Cardiac septum (tissue), 1 donor: ENCODE measurements at regions not wholly inside any gene's neighbourhood (a gene's known extent, or its start where the extent isn't known, plus 50 kb on each side); places are given as distances from the start of the nearest gene placed in this dataset.
A peak's percentile ranks its signal among the peaks of the same experiment; 100 is the strongest.

Experiments used
- DNase-seq: peaks from one replicate; pipeline ENCODE4 v3.0.0-alpha.2; 2020; ENCODE audit warnings: low spot score
- intact Hi-C: fragments of 100-400 bp; cut with DNase I; formaldehyde crosslinking; loops from one replicate; pipeline ENCODE4 v1.14.0; 2022
- donor health status: DM: no; HTN: no; CAD: no.

DNA sequence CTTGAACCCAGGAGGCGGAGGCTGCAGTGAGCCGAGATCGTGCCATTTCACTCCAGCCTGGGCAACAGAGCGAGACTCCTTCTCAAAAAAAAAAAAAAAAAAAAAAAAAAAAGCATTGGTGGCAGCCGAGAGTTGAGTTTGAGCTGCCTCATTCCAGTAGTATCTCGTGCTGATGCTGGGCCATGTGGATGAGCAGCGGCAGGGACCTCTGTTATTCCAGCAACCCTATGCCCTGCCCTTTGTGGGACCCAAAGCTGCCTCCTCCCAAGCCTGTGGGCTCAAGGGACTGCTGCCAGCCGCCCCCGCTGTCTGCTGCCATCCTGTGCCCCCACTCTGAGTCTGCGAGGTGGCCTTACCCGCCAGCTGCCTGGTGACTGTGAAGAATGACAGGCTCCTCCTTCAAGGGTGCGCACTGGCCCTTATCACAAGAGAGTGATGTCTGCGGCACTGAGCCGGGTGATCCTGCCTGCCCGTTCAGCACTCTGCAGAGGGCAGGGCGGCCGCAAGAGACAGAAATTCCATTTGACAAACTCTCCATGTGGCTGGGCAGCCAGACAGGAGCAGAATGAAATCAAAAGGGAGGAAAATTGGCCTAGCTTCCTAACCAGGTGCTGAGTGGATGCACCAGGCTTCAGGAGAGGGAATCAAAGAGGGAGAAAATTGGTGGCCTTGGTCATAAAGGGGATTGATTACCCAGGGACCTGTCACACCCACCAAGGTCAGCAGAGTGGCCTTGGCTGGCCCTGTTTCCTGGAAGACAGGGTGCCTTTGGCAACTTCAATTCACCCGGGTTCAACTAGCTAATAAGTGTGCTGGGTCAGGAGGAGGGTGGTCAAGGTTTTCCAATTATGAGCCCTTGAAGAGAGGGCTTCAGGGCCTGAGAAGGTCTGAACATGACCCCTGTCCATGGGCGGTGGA is 65.3 kb upstream of the ZMIZ1 start:
- peak; percentile 81 for DNase-seq
- intact Hi-C loops: no loop called here

DNA sequence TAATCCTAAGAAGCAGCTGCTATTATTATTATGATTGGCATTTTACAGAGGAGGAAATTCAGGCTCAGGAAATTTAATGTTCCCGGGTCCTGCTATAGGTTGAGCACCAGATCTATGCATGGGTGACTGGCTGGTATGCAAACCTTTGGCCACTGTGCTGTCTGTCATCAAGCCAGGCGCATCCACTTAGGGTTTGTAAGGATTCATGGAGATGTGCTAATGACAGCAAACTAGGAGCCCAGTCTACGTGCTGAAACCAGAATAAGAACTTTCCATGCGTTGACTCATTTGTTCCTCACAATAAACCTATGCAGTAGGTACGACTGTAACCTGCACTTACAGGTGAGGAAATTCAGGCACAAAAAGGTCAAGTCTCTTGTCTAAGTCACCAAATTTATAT is 64.5 kb upstream of the ZMIZ1 start:
- intact Hi-C loops: no loop called here
- no peak for DNase-seq

DNA sequence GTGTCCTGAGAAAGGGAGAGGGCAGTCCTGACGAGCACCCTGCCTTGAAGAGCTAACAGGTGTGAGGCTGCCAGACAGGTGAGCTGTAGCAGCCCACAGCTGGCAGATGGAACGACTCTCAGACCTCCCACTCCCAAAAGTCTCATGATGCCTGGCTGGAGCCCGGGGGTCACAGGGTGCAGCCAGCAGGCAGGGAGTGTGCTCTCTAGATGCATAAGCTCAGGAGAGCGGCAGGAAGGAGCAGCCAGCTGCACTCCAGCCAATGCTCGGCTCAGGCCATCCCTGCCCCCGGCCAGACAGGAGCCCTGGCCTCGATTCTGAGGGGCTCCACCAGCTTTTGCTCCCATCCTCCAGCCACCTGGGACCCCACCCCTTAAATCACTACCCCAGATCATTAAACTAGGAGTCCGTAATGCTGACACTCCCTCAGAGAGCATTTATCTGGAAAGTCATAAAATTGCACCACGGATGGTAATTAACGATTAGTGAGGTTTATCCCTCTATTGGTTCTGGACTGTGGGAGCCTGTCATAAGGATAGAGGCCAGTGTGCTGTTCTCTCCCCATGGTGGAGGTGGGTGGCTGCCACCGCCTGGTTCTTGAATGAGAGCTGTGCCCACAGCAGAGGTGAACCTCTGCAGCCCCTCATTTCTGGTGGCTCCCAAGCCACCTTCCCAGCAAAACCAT is 63.5 kb upstream of the ZMIZ1 start:
- intact Hi-C loops: no loop called here
- DNase-seq: no peak

DNA sequence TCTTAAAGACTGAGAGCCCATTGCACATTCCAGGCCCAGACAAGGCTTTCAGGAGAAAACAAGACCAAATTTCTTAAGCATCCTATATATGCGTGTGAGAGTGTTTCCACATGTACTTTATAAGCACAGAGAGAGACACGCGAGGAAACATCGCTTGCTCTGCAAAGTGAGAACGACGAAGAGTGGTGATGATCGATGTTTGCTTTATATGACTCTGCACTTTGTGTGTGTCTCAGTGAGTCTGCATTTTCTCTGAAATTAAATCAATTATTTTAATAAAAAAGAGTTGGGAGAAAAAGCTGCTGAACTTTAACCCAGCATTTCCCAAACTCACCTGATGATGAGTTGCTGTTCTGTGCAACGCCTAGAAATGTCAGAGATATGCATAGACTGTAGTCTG is 61.7 kb upstream of the ZMIZ1 start:
- no peak for DNase-seq
- intact Hi-C loops: no loop called here

DNA sequence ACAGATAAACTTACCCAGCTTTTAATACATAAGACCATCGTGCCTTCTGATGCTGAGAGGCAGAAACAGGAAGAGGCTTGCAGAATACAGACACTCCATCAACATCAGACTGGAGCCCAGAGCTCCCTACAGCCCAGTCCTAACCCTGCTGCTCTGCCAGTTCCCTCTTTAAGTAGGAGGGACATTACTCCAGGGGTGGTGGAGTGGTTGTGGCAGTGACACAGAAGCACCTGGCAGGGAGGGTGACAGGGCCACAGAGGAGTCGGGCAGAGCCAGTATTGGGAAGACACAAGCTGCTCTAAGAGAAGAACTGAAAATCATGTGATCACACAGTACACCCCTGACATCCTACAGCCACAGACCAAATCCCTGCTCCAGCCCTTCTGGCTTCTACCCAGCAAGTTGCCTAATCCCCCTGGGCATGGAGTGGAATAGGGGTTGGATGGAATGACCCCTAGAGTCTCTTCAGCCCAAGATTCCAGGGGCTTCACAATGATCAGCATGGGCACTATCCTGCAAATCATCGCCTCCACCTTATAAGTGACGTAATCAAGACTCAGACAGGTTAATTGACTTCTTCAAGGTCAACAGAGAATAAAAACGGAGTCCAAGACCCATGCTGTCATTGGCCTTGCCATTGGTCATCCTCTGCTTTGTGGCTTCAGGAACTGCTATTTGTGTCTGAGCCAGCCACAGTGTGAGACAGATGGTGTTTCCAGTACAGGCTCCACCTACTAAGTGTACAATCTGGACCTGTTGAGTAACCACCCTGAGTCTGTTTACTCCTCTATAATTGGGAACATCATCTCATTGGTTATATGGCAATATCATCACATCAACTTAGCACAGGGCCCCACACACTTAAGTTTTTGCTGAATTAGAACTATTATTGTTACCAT is 61.1 kb upstream of the ZMIZ1 start:
- intact Hi-C loops: no loop called here
- DNase-seq: no peak

DNA sequence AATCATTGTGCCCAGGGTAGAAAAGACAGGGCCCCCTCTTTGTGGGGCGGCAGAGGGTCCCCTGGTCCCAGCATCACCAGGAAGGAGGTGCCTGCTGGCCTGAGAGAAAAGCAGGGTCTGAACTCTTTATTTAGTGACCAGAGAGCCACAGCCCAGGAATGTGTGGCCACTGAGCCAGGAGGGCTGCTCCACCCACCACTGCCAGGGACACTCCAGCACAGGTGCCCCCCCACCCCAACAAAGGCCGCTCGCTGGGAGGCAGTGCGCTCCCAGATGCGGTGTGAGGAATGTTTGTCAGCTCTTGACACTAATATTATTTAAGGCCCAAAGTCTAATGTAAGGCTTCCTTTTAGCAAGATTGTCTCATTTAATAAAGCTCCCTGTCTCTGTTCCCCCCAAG is 59.6 kb upstream of the ZMIZ1 start:
- no peak for DNase-seq

DNA sequence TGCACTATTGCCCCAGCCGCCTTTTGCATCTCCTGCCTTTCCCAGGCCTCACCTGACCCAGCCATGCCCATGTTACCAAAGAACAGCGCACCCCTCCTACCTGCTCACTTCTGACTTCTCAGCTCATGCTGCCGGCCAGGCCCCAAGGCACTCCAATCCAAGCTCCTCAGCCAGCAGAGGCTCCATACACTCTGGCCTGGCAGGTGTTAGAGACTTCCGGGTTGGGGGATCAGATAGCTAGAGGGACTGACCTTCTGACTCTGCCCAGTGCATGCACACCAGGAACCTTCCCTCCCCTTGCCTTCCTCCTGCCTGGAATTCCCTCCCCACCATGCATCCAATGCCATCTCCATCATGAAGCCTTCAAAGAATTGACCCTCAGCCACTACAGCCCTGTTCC is 56.2 kb upstream of the ZMIZ1 start:
- intact Hi-C loops: no loop called here

More for the DNA sequence above, 59.6 kb upstream of the ZMIZ1 start:
- intact Hi-C loops: no loop called here

DNA sequence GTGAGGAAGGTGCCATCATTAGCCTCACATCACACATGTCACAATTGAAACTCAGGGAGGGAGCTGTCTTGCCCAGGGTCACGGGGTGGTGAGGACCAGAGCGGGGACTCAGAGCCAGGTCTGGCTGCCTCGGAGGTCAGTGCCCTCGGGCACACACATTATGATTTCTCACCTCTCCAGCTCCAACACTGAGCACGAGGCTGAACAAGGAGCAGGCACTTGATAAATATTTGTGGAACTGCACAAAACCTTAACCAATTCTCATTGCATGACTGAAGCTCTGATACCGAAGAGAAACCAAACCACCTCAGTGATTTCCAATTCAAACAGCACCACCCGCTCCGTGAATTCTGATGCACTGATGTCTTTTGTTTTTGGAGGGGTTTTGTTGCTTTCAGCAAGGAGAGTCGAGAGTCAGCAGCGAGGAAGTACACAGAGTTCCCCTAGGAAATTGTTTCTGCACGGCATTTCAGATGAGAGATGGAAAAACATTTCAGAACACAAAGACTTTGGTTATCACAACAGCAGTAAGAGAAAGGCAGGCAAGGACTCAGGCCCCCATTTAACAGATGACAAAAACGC is 55.3 kb upstream of the ZMIZ1 start:
- intact Hi-C loops: no loop called here
- no peak for DNase-seq

More for the DNA sequence above, 56.2 kb upstream of the ZMIZ1 start:
- DNase-seq: no peak

DNA sequence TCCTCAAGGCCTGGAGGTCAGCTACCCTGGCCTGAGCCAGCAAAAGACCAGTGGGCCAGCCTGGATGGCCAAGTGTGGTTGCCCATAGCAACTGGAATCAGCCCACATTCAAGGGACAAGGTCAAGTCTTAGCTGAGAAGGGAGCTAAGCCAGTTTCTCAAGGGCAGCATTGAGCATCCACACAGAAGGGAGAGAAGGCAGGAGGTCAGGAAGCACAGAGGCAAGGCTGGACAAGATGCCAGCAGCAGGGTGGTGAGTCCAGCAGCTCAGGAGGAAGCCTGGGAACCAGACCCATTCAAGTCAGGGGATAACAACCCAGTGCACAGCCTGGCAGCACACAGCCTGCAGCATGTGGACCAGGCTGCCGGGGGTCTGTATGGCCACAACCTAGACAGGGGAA is 54.0 kb upstream of the ZMIZ1 start:
- DNase-seq: no peak
- intact Hi-C loops: no loop called here

DNA sequence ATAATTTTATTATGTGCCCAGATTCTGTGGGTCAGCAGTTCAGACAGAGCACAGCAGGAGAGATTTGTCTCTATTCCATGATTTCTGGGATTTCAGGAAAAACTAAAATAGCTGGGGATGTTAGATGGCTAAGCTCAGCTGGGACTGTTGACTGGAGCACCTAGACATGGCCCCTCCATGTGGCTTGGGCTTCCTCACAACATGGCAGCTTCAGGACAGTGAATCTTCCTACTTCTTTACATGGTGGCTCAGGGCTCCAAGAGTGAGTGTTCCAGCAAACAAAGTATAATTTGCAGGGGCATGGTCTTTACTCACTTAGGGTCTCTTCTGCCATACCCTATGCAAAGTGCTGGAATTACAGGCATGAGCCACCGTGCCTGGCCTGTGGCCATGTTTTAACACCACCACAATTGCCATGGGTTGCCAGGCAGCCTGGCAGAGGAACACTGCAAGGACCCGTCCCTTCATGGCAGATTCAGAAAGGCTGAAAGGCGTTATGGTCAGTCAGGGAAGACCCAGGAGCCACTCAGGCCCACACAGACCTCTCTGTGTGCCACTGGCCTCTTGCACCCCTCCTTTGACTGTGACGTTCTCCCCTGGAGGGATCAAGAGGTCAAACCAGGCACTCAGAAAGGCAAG is 50.8 kb upstream of the ZMIZ1 start:
- intact Hi-C loops: no loop called here
- peak; percentile 63 for DNase-seq

DNA sequence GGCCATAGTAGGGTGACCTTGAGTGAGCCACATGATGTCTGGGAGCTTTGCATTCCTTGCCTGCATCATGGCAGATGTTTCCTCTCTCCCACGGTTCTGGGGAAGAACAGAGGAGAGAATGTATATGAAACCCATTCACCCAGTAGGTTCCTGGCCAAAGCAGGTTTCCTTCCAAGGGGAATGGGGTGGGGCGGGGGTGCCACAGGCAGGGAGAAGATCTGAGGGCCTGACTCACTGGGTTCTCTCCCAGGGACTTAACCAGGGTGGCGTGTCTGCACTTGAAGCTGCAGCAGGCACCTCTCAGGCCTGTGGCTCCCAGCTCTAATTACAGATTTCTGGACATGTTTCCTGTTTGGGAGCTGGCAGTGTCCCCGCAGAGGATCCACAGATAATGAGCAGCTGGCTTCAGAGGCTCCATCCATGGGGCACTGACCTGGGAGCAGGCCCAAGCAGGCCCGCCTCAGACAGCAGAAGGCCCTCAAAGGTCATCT is 50.2 kb upstream of the ZMIZ1 start:
- DNase-seq: peak; percentile 72
- intact Hi-C loops: no loop called here
